NB4 (cell line): ENCODE measurements at regions not wholly inside any gene's neighbourhood (a gene's known extent, or its start where the extent isn't known, plus 50 kb on each side); places are given as distances from the start of the nearest gene placed in this dataset.

ENCODE experiments used
- POLR2A ChIP-seq: IDR thresholded peaks from 2 replicates; pipeline ENCODE4 v1.6.1; 2011; ENCODE audit warnings: mild to moderate bottlenecking; ENCODE audit not compliant: insufficient read length; ENCODE audit errors: extremely low read depth
- TF ChIP-seq, protein P1 (sequence below): IDR thresholded peaks from one replicate; pipeline ENCODE4 v1.5.1; 2012; ENCODE audit warnings: low read depth, low read length
- TF ChIP-seq, protein P2 (sequence below): IDR thresholded peaks from 2 replicates; pipeline ENCODE4 v1.6.1; 2011; ENCODE audit warnings: low read depth, low read length

DNA sequence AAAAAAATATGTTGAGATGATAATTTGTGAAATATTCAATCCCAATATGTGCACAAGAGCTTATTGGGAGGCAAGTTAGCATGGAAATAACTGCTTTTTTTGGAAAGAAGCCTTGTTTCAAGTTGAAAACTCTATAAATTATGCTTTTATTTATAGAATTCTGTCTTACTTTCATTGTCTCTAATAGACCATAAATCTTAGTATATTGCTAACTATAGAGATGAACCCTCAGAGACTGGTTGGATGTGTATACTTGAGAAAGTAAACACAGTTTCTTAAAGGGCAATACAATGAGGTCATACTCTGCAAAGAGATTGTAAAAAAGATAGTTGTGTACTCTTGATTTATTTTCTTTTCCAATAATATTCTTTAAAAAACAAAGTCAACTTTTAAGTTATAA lies 530.3 kb downstream of the SPATA31D1 start:
- TF ChIP-seq, protein P1, sequence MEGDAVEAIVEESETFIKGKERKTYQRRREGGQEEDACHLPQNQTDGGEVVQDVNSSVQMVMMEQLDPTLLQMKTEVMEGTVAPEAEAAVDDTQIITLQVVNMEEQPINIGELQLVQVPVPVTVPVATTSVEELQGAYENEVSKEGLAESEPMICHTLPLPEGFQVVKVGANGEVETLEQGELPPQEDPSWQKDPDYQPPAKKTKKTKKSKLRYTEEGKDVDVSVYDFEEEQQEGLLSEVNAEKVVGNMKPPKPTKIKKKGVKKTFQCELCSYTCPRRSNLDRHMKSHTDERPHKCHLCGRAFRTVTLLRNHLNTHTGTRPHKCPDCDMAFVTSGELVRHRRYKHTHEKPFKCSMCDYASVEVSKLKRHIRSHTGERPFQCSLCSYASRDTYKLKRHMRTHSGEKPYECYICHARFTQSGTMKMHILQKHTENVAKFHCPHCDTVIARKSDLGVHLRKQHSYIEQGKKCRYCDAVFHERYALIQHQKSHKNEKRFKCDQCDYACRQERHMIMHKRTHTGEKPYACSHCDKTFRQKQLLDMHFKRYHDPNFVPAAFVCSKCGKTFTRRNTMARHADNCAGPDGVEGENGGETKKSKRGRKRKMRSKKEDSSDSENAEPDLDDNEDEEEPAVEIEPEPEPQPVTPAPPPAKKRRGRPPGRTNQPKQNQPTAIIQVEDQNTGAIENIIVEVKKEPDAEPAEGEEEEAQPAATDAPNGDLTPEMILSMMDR: no peak
- TF ChIP-seq POLR2A: no peak
- TF ChIP-seq, protein P2, sequence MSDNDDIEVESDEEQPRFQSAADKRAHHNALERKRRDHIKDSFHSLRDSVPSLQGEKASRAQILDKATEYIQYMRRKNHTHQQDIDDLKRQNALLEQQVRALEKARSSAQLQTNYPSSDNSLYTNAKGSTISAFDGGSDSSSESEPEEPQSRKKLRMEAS: no peak
